Endothelial cell of umbilical vein (primary cell): ENCODE measurements at regions not wholly inside any gene's neighbourhood (a gene's known extent, or its start where the extent isn't known, plus 50 kb on each side); places are given as distances from the start of the nearest gene placed in this dataset.

ENCODE experiments used
- BruUV-seq: library from RNA; stranded (reverse); fragments of 400-500 nt; replicated peaks from 2 replicates; lab custom pipeline; 2021; lab: Mats Ljungman, UMichigan
- CTCF ChIA-PET: fragments of 300-600, 350-600 bp; sonication (Branson Sonifier 250); formaldehyde crosslinking; loops from one replicate; lab custom pipeline; 2021; ENCODE audit warnings: antibody characterized with exemption, inconsistent platforms; lab: Charles Lee
- POLR2A ChIA-PET: fragments of 300-600, 350-600 bp; sonication (Branson Sonifier 250); formaldehyde crosslinking; loops from one replicate; lab custom pipeline; 2021; ENCODE audit warnings: antibody characterized with exemption, inconsistent platforms; lab: Charles Lee
- DNase-seq: peaks from one replicate; pipeline ENCODE4 v3.0.0-alpha.2; 2011; ENCODE audit warnings: low read depth, low spot score
- FAIRE-seq: peaks from 2 replicates; lab custom pipeline; 2011; peaks lifted over from hg19 to GRCh38; lab: Jason Lieb, UNC
- H2AFZ ChIP-seq: 2 replicates; pipeline ENCODE4 v1.6.0; 2012; ENCODE audit warnings: low read depth, low read length, control low read depth, inconsistent platforms
- H3K27ac ChIP-seq: 2 replicates; pipeline ENCODE4 v1.5.1; 2011; ENCODE audit warnings: low read depth, mild to moderate bottlenecking, control low read depth, low read length, moderate library complexity; ENCODE audit not compliant: insufficient read depth
- H3K27me3 ChIP-seq, 2 experiments: 2 replicates each; pipeline versions ENCODE4 v1.6.0 to v1.6.1; 2011; ENCODE audit warnings: low read length in 2 of 2, mixed read lengths in 1 of 2; ENCODE audit not compliant: control insufficient read depth in 2 of 2, insufficient read depth in 2 of 2
- H3K36me3 ChIP-seq, 2 experiments: 2 replicates in 1 of 2; 3 replicates in 1 of 2; pipeline ENCODE4 v1.5.1; 2011; ENCODE audit warnings: low read length in 2 of 2, mild to moderate bottlenecking in 1 of 2, moderate library complexity in 1 of 2; ENCODE audit not compliant: control insufficient read depth in 2 of 2, insufficient read depth in 2 of 2; ENCODE audit errors: extremely low read depth in 1 of 2
- H3K4me1 ChIP-seq: 3 replicates; pipeline ENCODE4 v1.5.1; 2011; ENCODE audit warnings: mild to moderate bottlenecking, low read length; ENCODE audit not compliant: control insufficient read depth, insufficient read depth; ENCODE audit errors: extremely low read depth
- H3K4me2 ChIP-seq: 2 replicates; pipeline ENCODE4 v1.6.1; 2011; ENCODE audit warnings: low read length, control low read depth, mixed read lengths; ENCODE audit not compliant: insufficient read depth
- H3K4me3 ChIP-seq, 3 experiments: fragments of 200-600 bp in 1 of 3; sonication (generic), shearing (Covaris generic) in 1 of 3; replicated peaks in 1 of 3; 2 replicates each; pipeline ENCODE4 v1.5.1; 2011 to 2016; ENCODE audit warnings: control low read depth in 3 of 3, low read length in 3 of 3, mild to moderate bottlenecking in 2 of 3, inconsistent platforms in 1 of 3, low read depth in 1 of 3, moderate library complexity in 1 of 3; ENCODE audit not compliant: insufficient read depth in 1 of 3
- H3K79me2 ChIP-seq: 2 replicates; pipeline ENCODE4 v1.6.0; 2012; ENCODE audit warnings: low read length, inconsistent platforms; ENCODE audit not compliant: control insufficient read depth, insufficient read depth
- H3K9ac ChIP-seq: replicated peaks from 2 replicates; pipeline ENCODE3; 2011; ENCODE audit warnings: low read length, control low read depth; ENCODE audit not compliant: insufficient read depth; ENCODE audit errors: extremely low read depth
- H3K9me1 ChIP-seq: replicated peaks from 3 replicates; pipeline ENCODE4 v1.6.0; 2011; ENCODE audit warnings: mild to moderate bottlenecking, low read length; ENCODE audit not compliant: control insufficient read depth, insufficient read depth; ENCODE audit errors: extremely low read depth
- H3K9me3 ChIP-seq: replicated peaks from 2 replicates; pipeline ENCODE4 v1.5.1; 2012; ENCODE audit warnings: low read length, inconsistent platforms; ENCODE audit not compliant: control insufficient read depth, insufficient read depth
- H4K20me1 ChIP-seq: replicated peaks from 2 replicates; pipeline ENCODE3; 2011; ENCODE audit warnings: mild to moderate bottlenecking, low read length; ENCODE audit not compliant: control insufficient read depth, insufficient read depth; ENCODE audit errors: extremely low read depth
- EZH2 ChIP-seq: IDR thresholded peaks from 2 replicates; pipeline ENCODE4 v1.6.1; 2012; ENCODE audit warnings: borderline replicate concordance, low read depth, mild to moderate bottlenecking, moderate library complexity, low read length, inconsistent platforms; ENCODE audit not compliant: severe bottlenecking
- FOS ChIP-seq: IDR thresholded peaks from 2 replicates; pipeline ENCODE4 v1.6.1; 2011; ENCODE audit warnings: mild to moderate bottlenecking, low read length, moderate library complexity, borderline replicate concordance; ENCODE audit not compliant: insufficient read depth
- GATA2 ChIP-seq: IDR thresholded peaks from 2 replicates; pipeline ENCODE4 v1.7.0; 2011; ENCODE audit warnings: low read depth, mild to moderate bottlenecking, moderate library complexity, mixed read lengths, low read length; ENCODE audit not compliant: insufficient read length, insufficient read depth
- JUN ChIP-seq: IDR thresholded peaks from 2 replicates; pipeline ENCODE4 v1.6.1; 2011; ENCODE audit warnings: borderline replicate concordance, low read depth; ENCODE audit not compliant: insufficient read length, insufficient read depth
- MYC ChIP-seq: IDR thresholded peaks from one replicate; pipeline ENCODE4 v1.6.1; 2011; ENCODE audit warnings: mild to moderate bottlenecking, low read depth, low read length
- POLR2A ChIP-seq: IDR thresholded peaks from 2 replicates; pipeline ENCODE4 v1.6.1; 2012; ENCODE audit warnings: low read depth, mild to moderate bottlenecking, control low read depth, low read length
- POLR2AphosphoS5 ChIP-seq: IDR thresholded peaks from 2 replicates; pipeline ENCODE4 v1.6.1; 2012; ENCODE audit warnings: low read depth, mild to moderate bottlenecking, control low read depth, low read length, moderate library complexity; ENCODE audit not compliant: insufficient read depth
- dilution Hi-C: fragments of 300-500 bp; cut with MboI; formaldehyde crosslinking; loops from one replicate; pipeline ENCODE4 v1.15.0; 2019; ENCODE audit warnings: low sequenced_read_pairs; ENCODE audit not compliant: extremely low pct_ligation_motif_present
- intact Hi-C: fragments of 100-400 bp; cut with micrococcal nuclease; formaldehyde crosslinking; loops from one replicate; pipeline ENCODE4 v1.10.0; 2022
- TF ChIP-seq, protein P1 (sequence below), 2 donors: IDR thresholded peaks; 1 replicate in 1 of 2; 2 replicates in 1 of 2; pipeline ENCODE4 v1.5.1; 2011; ENCODE audit warnings: low read length in 2 of 2, mild to moderate bottlenecking in 2 of 2, moderate library complexity in 2 of 2, control low read depth in 1 of 2, inconsistent platforms in 1 of 2, low read depth in 1 of 2; ENCODE audit not compliant: insufficient read depth in 1 of 2; ENCODE audit errors: extremely low read depth in 1 of 2
- TF ChIP-seq, protein P2 (sequence below): IDR thresholded peaks from 2 replicates; pipeline ENCODE4 v1.6.1; 2011; ENCODE audit not compliant: insufficient read depth, insufficient read length

DNA sequence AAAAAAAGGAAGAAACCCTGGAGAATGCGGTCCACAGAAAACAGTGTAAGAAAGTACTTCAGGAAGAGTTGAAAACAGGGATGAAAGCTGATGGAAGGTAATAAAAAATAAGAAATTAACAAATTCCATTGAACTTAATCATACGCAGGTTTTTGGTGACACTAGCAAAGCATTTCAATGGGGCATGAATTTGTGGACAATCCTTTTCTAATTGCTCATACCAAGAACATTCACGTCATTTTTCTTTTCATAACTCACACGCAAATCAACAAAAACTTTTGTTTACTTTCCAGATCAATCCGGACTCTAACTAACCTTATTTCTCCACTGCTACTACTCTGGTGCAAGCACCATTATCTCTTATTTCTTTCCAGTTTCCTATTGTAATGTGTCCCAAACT is 1195.0 kb downstream of the SLITRK5 start:
- no peak overlapping the region for H3K4me3 ChIP-seq
- dilution Hi-C loops: no loop called here
- H3K4me1 ChIP-seq: no peaks in the 10 kb centered on the region
- peaks cover 4% of the 10 kb centered on the region for H3K9me3 ChIP-seq
- ChIA-PET POLR2A (no interaction called here), CTCF (no interaction called here)
- H3K9me1 ChIP-seq: no peaks in the 10 kb centered on the region
- no peak overlapping the region for H2AFZ ChIP-seq
- H3K9ac ChIP-seq: no peak overlapping the region
- H4K20me1 ChIP-seq: no peaks in the 10 kb centered on the region
- H3K79me2 ChIP-seq: no peaks in the 10 kb centered on the region
- H3K36me3 ChIP-seq: no peaks in the 10 kb centered on the region
- DNase-seq: no peak
- no peaks in the 10 kb centered on the region for H3K27me3 ChIP-seq
- TF ChIP-seq FOS (no peak), POLR2AphosphoS5 (no peak), EZH2 (no peak), MYC (no peak), JUN (no peak), POLR2A (no peak), GATA2 (no peak)
- TF ChIP-seq, protein P1, sequence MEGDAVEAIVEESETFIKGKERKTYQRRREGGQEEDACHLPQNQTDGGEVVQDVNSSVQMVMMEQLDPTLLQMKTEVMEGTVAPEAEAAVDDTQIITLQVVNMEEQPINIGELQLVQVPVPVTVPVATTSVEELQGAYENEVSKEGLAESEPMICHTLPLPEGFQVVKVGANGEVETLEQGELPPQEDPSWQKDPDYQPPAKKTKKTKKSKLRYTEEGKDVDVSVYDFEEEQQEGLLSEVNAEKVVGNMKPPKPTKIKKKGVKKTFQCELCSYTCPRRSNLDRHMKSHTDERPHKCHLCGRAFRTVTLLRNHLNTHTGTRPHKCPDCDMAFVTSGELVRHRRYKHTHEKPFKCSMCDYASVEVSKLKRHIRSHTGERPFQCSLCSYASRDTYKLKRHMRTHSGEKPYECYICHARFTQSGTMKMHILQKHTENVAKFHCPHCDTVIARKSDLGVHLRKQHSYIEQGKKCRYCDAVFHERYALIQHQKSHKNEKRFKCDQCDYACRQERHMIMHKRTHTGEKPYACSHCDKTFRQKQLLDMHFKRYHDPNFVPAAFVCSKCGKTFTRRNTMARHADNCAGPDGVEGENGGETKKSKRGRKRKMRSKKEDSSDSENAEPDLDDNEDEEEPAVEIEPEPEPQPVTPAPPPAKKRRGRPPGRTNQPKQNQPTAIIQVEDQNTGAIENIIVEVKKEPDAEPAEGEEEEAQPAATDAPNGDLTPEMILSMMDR (IDR thresholded peaks at IDR 0.05; ENCODE audit: extremely low read depth in 1 of 2, insufficient read depth in 1 of 2, low read depth in 1 of 2, low read length in 2 of 2): no peak
- TF ChIP-seq, protein P2, sequence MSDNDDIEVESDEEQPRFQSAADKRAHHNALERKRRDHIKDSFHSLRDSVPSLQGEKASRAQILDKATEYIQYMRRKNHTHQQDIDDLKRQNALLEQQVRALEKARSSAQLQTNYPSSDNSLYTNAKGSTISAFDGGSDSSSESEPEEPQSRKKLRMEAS: no peak
- no peak for FAIRE-seq
- H3K27ac ChIP-seq: no peak overlapping the region
- no TSS peak for BruUV-seq
- intact Hi-C loops: no loop called here
- H3K4me2 ChIP-seq: no peak overlapping the region
